Stomach smooth muscle (tissue), 2 donors: ENCODE measurements at regions not wholly inside any gene's neighbourhood (a gene's known extent, or its start where the extent isn't known, plus 50 kb on each side); places are given as distances from the start of the nearest gene placed in this dataset.
"Not testable (repeated sequence)": the region's sequence is repeated elsewhere in the genome, so short reads cannot be mapped to it uniquely, and the experiment has no call there.

Source experiments
- H3K27ac ChIP-seq: one replicate; pipeline ENCODE4 v1.7.0; 2013; ENCODE audit warnings: mild to moderate bottlenecking, low read length, inconsistent platforms
- H3K27me3 ChIP-seq, 2 donors: one replicate each; pipeline ENCODE4 v1.7.0; 2013; ENCODE audit warnings: low read length in 2 of 2; ENCODE audit not compliant: insufficient read depth in 2 of 2, control insufficient read depth in 1 of 2
- H3K36me3 ChIP-seq, 2 donors: one replicate each; pipeline ENCODE4 v1.7.0; 2013; ENCODE audit warnings: low read length in 2 of 2; ENCODE audit not compliant: control insufficient read depth in 2 of 2, insufficient read depth in 2 of 2
- H3K4me1 ChIP-seq: one replicate; pipeline ENCODE4 v1.7.0; 2013; ENCODE audit warnings: low read length; ENCODE audit not compliant: control insufficient read depth, insufficient read depth
- H3K4me3 ChIP-seq, 2 donors: one replicate each; pipeline ENCODE4 v1.7.0; 2013; ENCODE audit warnings: low read length in 2 of 2
- H3K9ac ChIP-seq, 2 donors: one replicate each; pipeline ENCODE4 v1.7.0; 2013; ENCODE audit warnings: low read length in 2 of 2, mild to moderate bottlenecking in 1 of 2
- H3K9me3 ChIP-seq, 2 donors: one replicate each; pipeline ENCODE4 v1.7.0; 2013; ENCODE audit warnings: low read length in 2 of 2; ENCODE audit not compliant: control insufficient read depth in 2 of 2
- donor health status: healthy.
- donor health status: Pancreatic carcinoma.

GRCh38 chr9:97136421-97136820, 97.5 kb upstream of the CTSV start:
- Histone ChIP-seq H3K4me1 (no peaks in the 10 kb centered on the region), H3K36me3 (no peaks in the 10 kb centered on the region), H3K9ac (no peak overlapping the region), H3K9me3 (no peaks in the 10 kb centered on the region), H3K27me3 (no peaks in the 10 kb centered on the region), H3K4me3 (no peak overlapping the region), H3K27ac (no peak overlapping the region)

DNA sequence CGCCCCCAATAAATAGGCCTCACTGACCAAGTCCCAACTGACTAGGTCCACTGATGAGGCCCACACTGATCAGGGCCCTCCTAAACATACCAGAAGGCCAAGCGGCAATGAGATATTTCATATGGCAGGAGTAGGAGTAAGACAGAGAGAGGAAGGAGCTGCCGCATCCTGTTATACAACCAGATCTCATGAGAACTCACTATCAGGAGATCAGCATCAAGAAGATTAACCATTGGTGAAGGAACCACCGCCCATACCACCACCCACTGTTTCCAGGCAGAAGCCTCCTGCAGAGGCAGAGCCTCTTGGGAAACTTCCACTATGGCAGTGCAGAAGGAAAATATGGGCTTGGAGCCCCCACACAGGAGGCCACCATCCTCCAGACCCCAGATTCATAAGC, 95.0 kb upstream of the CTSV start:
- H3K4me3 ChIP-seq, H3K36me3 ChIP-seq, H3K27ac ChIP-seq, H3K27me3 ChIP-seq, H3K4me1 ChIP-seq, H3K9me3 ChIP-seq, H3K9ac ChIP-seq: not testable (repeated sequence)

- no peak overlapping the region for H3K27ac ChIP-seq
- no peaks in the 10 kb centered on the region for H3K27me3 ChIP-seq
- H3K9me3 ChIP-seq = no peaks in the 10 kb centered on the region
- no peaks in the 10 kb centered on the region for H3K36me3 ChIP-seq
- H3K9ac ChIP-seq = no peak overlapping the region
- no peaks in the 10 kb centered on the region for H3K4me1 ChIP-seq
- H3K4me3 ChIP-seq = no peak overlapping the region
Measured at GRCh38 chr9:97132865-97133264, 93.9 kb upstream of the CTSV start.

DNA sequence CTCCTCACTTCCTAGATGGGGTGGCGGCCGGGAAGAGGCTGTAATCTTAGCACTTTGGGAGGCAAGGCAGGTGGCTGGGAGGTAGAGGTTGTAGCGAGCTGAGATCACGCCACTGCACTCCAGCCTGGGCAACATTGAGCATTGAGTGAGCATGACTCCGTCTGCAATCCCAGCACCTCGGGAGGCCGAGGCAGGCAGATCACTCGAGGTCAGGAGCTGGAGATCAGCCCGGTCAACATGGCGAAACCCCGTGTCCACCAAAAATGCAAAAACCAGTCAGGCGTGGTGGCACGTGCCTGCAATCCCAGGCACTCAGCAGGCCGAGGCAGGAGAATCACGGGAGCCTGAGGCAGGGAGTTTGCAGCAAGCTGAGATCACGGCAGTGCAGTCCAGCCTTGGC, 91.9 kb upstream of the CTSV start:
- not testable (repeated sequence) for H3K27ac ChIP-seq, H3K4me3 ChIP-seq, H3K9ac ChIP-seq, H3K27me3 ChIP-seq, H3K9me3 ChIP-seq, H3K36me3 ChIP-seq, H3K4me1 ChIP-seq

- H3K9ac ChIP-seq, H3K9me3 ChIP-seq, H3K4me1 ChIP-seq, H3K27me3 ChIP-seq, H3K4me3 ChIP-seq, H3K27ac ChIP-seq, H3K36me3 ChIP-seq: not testable (repeated sequence)
Measured at GRCh38 chr9:97130387-97130786, 91.4 kb upstream of the CTSV start.

- H3K36me3 ChIP-seq = no peaks in the 10 kb centered on the region
- H3K27me3 ChIP-seq = no peaks in the 10 kb centered on the region
- H3K9me3 ChIP-seq = no peaks in the 10 kb centered on the region
- H3K4me1 ChIP-seq = no peaks in the 10 kb centered on the region
- no peak overlapping the region for H3K27ac ChIP-seq
- H3K4me3 ChIP-seq = no peak overlapping the region
- no peak overlapping the region for H3K9ac ChIP-seq
Measured at GRCh38 chr9:97128919-97129318, 90.0 kb upstream of the CTSV start.

- no peaks in the 10 kb centered on the region for H3K27me3 ChIP-seq
- no peak overlapping the region for H3K4me3 ChIP-seq
- no peaks in the 10 kb centered on the region for H3K4me1 ChIP-seq
- no peaks in the 10 kb centered on the region for H3K9me3 ChIP-seq
- no peak overlapping the region for H3K27ac ChIP-seq
- no peaks in the 10 kb centered on the region for H3K36me3 ChIP-seq
- H3K9ac ChIP-seq = no peak overlapping the region
Measured at GRCh38 chr9:97124256-97124655, 85.3 kb upstream of the CTSV start.

DNA sequence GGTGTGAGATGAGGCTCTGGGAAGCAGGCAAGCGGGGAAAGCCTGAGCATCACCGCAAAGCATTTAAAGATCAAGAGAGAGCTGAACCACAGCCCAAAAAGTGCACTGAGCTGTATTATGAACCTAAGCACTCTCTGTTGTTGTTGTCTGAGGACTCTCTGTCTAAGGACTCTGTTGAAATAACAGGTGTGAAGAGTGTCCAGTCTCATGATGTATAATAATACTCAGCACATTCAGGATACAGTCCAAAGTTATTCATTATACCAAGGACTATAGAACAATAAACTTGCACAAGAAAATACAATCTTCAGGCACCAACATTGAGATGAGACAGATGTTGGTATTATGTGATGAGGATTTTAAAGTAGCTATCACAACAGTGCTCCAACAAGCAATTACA, 71.8 kb upstream of the CTSV start:
- Histone ChIP-seq H3K36me3 (no peaks in the 10 kb centered on the region), H3K27ac (no peak overlapping the region), H3K9me3 (peaks cover 0 to 5% of the 10 kb centered on the region in 2 donors), H3K4me1 (no peaks in the 10 kb centered on the region), H3K27me3 (no peaks in the 10 kb centered on the region), H3K4me3 (no peak overlapping the region), H3K9ac (no peak overlapping the region)

DNA sequence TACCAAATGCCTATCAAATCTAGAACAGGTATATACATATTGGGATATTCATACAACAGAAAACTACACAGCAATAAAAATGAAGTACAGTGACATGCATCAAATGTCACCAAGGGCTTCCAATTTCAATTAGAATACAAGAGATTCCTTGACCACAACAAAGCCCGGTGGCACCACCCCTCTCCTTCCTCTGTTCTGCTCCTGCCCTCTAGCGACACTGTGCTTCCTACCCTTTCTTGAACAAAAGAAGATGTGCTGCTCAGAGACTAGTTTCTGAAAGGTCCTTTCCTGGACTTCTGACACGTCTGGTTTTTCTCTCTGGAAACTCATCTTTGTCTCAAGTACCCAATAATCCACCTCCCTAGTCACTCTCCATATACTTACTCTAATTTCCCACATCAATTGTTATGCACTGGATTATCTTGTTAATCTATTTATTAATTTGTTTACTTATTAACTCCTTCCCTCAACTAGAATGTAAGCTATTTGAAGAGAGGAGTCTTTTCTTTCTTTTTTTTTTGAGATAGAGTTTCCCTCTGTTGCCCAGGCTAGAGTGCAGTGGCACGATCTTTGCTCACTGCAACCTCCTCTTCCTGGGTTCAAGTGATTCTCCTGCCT, 70.4 kb upstream of the CTSV start:
- Histone ChIP-seq H3K4me1 (no peaks in the 10 kb centered on the region), H3K4me3 (no peak overlapping the region), H3K27me3 (no peaks in the 10 kb centered on the region), H3K9me3 (peaks cover 0 to 5% of the 10 kb centered on the region in 2 donors), H3K9ac (no peak overlapping the region), H3K27ac (no peak overlapping the region), H3K36me3 (no peaks in the 10 kb centered on the region)

DNA sequence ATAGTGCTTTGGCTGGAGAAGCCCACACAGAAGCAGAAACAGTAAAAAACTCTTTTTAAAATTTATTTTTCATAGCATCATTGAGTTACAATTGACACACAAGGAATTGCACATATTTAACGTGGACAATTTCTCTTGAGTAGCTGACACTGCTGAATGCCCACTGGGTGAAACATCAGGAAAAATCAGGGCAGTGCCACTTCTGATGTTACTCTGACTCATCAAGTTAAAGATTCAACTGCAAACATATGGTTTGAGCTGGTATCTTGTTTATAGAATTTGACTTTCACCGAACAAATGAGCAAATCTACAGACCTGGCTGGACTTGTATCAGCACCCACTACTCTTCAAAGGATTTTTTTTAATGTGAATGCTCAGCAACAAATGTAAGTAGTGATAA, 66.3 kb upstream of the CTSV start:
- not testable (repeated sequence) for H3K9ac ChIP-seq, H3K27ac ChIP-seq, H3K4me1 ChIP-seq, H3K4me3 ChIP-seq, H3K9me3 ChIP-seq, H3K27me3 ChIP-seq, H3K36me3 ChIP-seq

GRCh38 chr9:97103613-97104383, 64.9 kb upstream of the CTSV start:
- not testable (repeated sequence) for H3K4me1 ChIP-seq, H3K36me3 ChIP-seq, H3K27me3 ChIP-seq, H3K9ac ChIP-seq, H3K9me3 ChIP-seq, H3K27ac ChIP-seq, H3K4me3 ChIP-seq
